HPDE6-E6E7 (cell line): ENCODE measurements at regions not wholly inside any gene's neighbourhood (a gene's known extent, or its start where the extent isn't known, plus 50 kb on each side); places are given as distances from the start of the nearest gene placed in this dataset.
"Not testable (repeated sequence)": the region's sequence is repeated elsewhere in the genome, so short reads cannot be mapped to it uniquely, and the experiment has no call there.

Experiments
- DNase-seq: peaks from one replicate; pipeline ENCODE4 v3.0.0; 2011; ENCODE audit warnings: missing footprints; ENCODE audit errors: extremely low spot score

GRCh38 chr7:10463701-10464100 lies 510.0 kb upstream of the PHF14 start:
- no peak for DNase-seq

- DNase-seq, result not testable (repeated sequence)
Measured at GRCh38 chr7:10465536-10465935, 508.1 kb upstream of the PHF14 start.

- no peak for DNase-seq
Measured at GRCh38 chr7:10468908-10469307, 504.8 kb upstream of the PHF14 start.

GRCh38 chr7:10469476-10469875 lies 504.2 kb upstream of the PHF14 start:
- DNase-seq, result no peak

GRCh38 chr7:10471280-10472058 lies 502.2 kb upstream of the PHF14 start:
- no peak for DNase-seq

- no peak for DNase-seq
Measured at GRCh38 chr7:10472115-10472514, 501.6 kb upstream of the PHF14 start.

GRCh38 chr7:10473569-10473968 lies 500.1 kb upstream of the PHF14 start:
- DNase-seq, result no peak

- DNase-seq, result peak; percentile 6
Measured at GRCh38 chr7:10474048-10474447, 499.6 kb upstream of the PHF14 start.

GRCh38 chr7:10475940-10476641 lies 497.6 kb upstream of the PHF14 start:
- DNase-seq, result no peak

- DNase-seq, result no peak
Measured at GRCh38 chr7:10476642-10477041, 497.0 kb upstream of the PHF14 start.

GRCh38 chr7:10483671-10484070 lies 490.0 kb upstream of the PHF14 start:
- peak; percentile 3 for DNase-seq

- no peak for DNase-seq
Measured at GRCh38 chr7:10484767-10485166, 488.9 kb upstream of the PHF14 start.

- not testable (repeated sequence) for DNase-seq
Measured at GRCh38 chr7:10501206-10501884, 472.3 kb upstream of the PHF14 start.

GRCh38 chr7:10507032-10507431 lies 466.6 kb upstream of the PHF14 start:
- DNase-seq, result no peak

GRCh38 chr7:10521306-10521705 lies 452.4 kb upstream of the PHF14 start:
- DNase-seq, result no peak

GRCh38 chr7:10533429-10533828 lies 440.2 kb upstream of the PHF14 start:
- not testable (repeated sequence) for DNase-seq

- DNase-seq, result no peak
Measured at GRCh38 chr7:10536561-10536960, 437.1 kb upstream of the PHF14 start.

- no peak for DNase-seq
Measured at GRCh38 chr7:10537764-10538163, 435.9 kb upstream of the PHF14 start.

- no peak for DNase-seq
Measured at GRCh38 chr7:10557375-10557774, 416.3 kb upstream of the PHF14 start.

GRCh38 chr7:10560497-10560896 lies 413.2 kb upstream of the PHF14 start:
- DNase-seq, result no peak

GRCh38 chr7:10568891-10569290 lies 404.8 kb upstream of the PHF14 start:
- DNase-seq, result no peak

- DNase-seq, result no peak
Measured at GRCh38 chr7:10571759-10572158, 401.9 kb upstream of the PHF14 start.
